ENCODE measurements at regions not wholly inside any gene's neighbourhood (a gene's known extent, or its start where the extent isn't known, plus 50 kb on each side); places are given as distances from the start of the nearest gene placed in this dataset.

- no peak for TF ChIP-seq EZH2phosphoT487 (IDR thresholded peaks at IDR 0.05; ENCODE audit: low read depth, severe bottlenecking, unreplicated experiment)
- TF ChIP-seq CTCF (IDR thresholded peaks at IDR 0.05; ENCODE audit: poor library complexity), result no peak
- no peak for TF ChIP-seq EZH2 (IDR thresholded peaks at IDR 0.05; ENCODE audit: borderline replicate concordance)
These were observed 128.2 kb upstream of the LARP1 start for GRCh38 chr5:154626876-154627557.

All from hepatocyte (in vitro differentiated cells).